GM23338 (cell line): ENCODE measurements at regions not wholly inside any gene's neighbourhood (a gene's known extent, or its start where the extent isn't known, plus 50 kb on each side); places are given as distances from the start of the nearest gene placed in this dataset.

Experiments used
- ATAC-seq: fragments of 200-7000 bp; cut with Tn5 transposase; 3 replicates; pipeline ENCODE4 v1.9.1; 2020
- DNase-seq: peaks from one replicate; pipeline ENCODE4 v3.0.0-alpha.2; 2015; ENCODE audit warnings: low spot score
- H2AFZ ChIP-seq: fragments of 200-600 bp; sonication (generic); 2 replicates; pipeline ENCODE4 v1.8.0; 2016; ENCODE audit warnings: antibody characterized with exemption, mild to moderate bottlenecking, moderate library complexity
- H3F3A ChIP-seq: fragments of 200-600 bp; sonication (generic); replicated peaks from 2 replicates; pipeline ENCODE4 v1.8.0; 2017; ENCODE audit warnings: antibody characterized with exemption, mixed run types, low read depth
- H3K27ac ChIP-seq: fragments of 200-600 bp; sonication (generic); 2 replicates; pipeline ENCODE4 v1.6.1; 2016; ENCODE audit warnings: low read depth
- H3K27me3 ChIP-seq: fragments of 200-600 bp; sonication (generic); 2 replicates; pipeline ENCODE4 v1.8.0; 2016; ENCODE audit warnings: mild to moderate bottlenecking, mixed run types, moderate library complexity; ENCODE audit not compliant: insufficient read depth
- H3K36me3 ChIP-seq: fragments of 200-600 bp; sonication (generic); 2 replicates; pipeline ENCODE4 v1.8.0; 2016; ENCODE audit warnings: mild to moderate bottlenecking; ENCODE audit not compliant: insufficient read depth
- H3K4me1 ChIP-seq: fragments of 200-600 bp; sonication (generic); 2 replicates; pipeline ENCODE4 v1.8.0; 2016; ENCODE audit warnings: mild to moderate bottlenecking, moderate library complexity; ENCODE audit not compliant: insufficient read depth
- H3K4me2 ChIP-seq: fragments of 200-600 bp; sonication (generic); 2 replicates; pipeline ENCODE4 v1.7.1; 2017; ENCODE audit warnings: mixed run types
- H3K4me3 ChIP-seq: fragments of 200-600 bp; sonication (generic); 2 replicates; pipeline ENCODE4 v1.6.1; 2016; ENCODE audit warnings: mixed run types
- H3K79me2 ChIP-seq: fragments of 200-600 bp; sonication (generic); replicated peaks from 2 replicates; pipeline ENCODE4 v1.8.0; 2017; ENCODE audit warnings: mild to moderate bottlenecking; ENCODE audit not compliant: insufficient read depth
- H3K9me2 ChIP-seq: fragments of 200-600 bp; sonication (generic); 2 replicates; pipeline ENCODE4 v1.8.0; 2017; ENCODE audit not compliant: insufficient read depth
- H4K20me1 ChIP-seq: fragments of 200-600 bp; sonication (generic); replicated peaks from 2 replicates; pipeline ENCODE4 v1.8.0; 2017; ENCODE audit warnings: mild to moderate bottlenecking; ENCODE audit not compliant: insufficient read depth
- H3K27ac Mint-ChIP-seq: 2 replicates; pipeline ENCODE4 v1.8.0; 2020; ENCODE audit warnings: inconsistent platforms, mild to moderate bottlenecking, moderate library complexity, mixed read lengths
- H3K27me3 Mint-ChIP-seq: 3 replicates; pipeline ENCODE4 v1.8.0; 2022; ENCODE audit warnings: low read depth, mild to moderate bottlenecking, moderate library complexity, mixed read lengths, inconsistent platforms; ENCODE audit not compliant: insufficient read depth, poor library complexity
- H3K36me3 Mint-ChIP-seq: 3 replicates; pipeline ENCODE4 v1.8.0; 2021; ENCODE audit warnings: low read depth, mild to moderate bottlenecking, inconsistent platforms, moderate library complexity, mixed read lengths
- H3K4me1 Mint-ChIP-seq: 3 replicates; pipeline ENCODE4 v1.8.0; 2020; ENCODE audit warnings: mild to moderate bottlenecking, inconsistent platforms, mixed read lengths
- H3K4me3 Mint-ChIP-seq: 3 replicates; pipeline ENCODE4 v1.8.0; 2021; ENCODE audit warnings: moderate library complexity, mild to moderate bottlenecking, inconsistent platforms, mixed read lengths
- H3K9me3 Mint-ChIP-seq: 3 replicates; pipeline ENCODE4 v1.8.0; 2020; ENCODE audit warnings: moderate library complexity, mild to moderate bottlenecking, inconsistent platforms, mixed read lengths
- CREB1 ChIP-seq: fragments of 250-450 bp; sonication (Bioruptor Pico); IDR thresholded peaks from 2 replicates; pipeline ENCODE4 v1.5.0; 2020; ENCODE audit warnings: low read depth, mild to moderate bottlenecking, moderate library complexity
- ETS1 ChIP-seq: IDR thresholded peaks from 2 replicates; pipeline ENCODE4 v1.6.1; 2016; ENCODE audit warnings: antibody characterized with exemption
- ZNF114 ChIP-seq: fragments of 250-450 bp; sonication (Bioruptor Pico); IDR thresholded peaks from 2 replicates; pipeline ENCODE4 v1.5.0; 2020; ENCODE audit warnings: mild to moderate bottlenecking, moderate library complexity
- ZNF331 ChIP-seq: fragments of 250-450 bp; sonication (Bioruptor Pico); IDR thresholded peaks from 2 replicates; pipeline ENCODE4 v1.5.0; 2020; ENCODE audit warnings: low read depth, mild to moderate bottlenecking, moderate library complexity
- TF ChIP-seq, protein P1 (sequence below): IDR thresholded peaks from one replicate; pipeline ENCODE4 v1.6.1; 2018; ENCODE audit warnings: antibody characterized with exemption; ENCODE audit not compliant: unreplicated experiment
- TF ChIP-seq, protein P2 (sequence below): fragments of 250-450 bp; sonication (Bioruptor Pico); IDR thresholded peaks from 2 replicates; pipeline ENCODE4 v1.5.0; 2020; ENCODE audit warnings: mild to moderate bottlenecking, moderate library complexity

DNA sequence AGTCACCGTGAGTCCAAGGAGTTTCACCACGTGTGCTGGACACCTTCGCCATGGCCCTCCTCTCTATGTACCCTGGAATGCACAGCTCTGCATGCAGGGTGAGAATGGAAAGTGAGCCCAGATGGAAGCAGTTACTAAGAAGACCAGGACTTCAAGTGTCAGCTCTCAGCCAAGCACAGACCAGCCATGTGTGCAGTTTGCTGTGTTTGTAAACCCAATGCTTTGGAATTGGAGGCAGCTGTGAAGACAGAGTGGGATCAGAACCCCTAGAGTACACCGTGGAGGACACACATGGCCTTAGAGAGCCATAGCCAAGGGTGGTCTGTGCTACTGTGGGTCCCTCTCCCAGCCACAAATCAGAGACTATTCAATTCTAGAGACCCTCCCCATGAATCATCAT lies 655.5 kb upstream of the ID2 start (continued):
- TF ChIP-seq ZNF331 (CRISPR knock-in tag): no peak

GRCh38 chr2:8027387-8027786 lies 654.5 kb upstream of the ID2 start:
- H3K4me1 Mint-ChIP-seq: no peaks in the 10 kb centered on the region
- H2AFZ ChIP-seq: no peak overlapping the region
- ATAC-seq (no peak), DNase-seq (no peak)
- H3K27ac Mint-ChIP-seq: no peak overlapping the region
- H4K20me1 ChIP-seq: no peaks in the 10 kb centered on the region
- H3K9me2 ChIP-seq: peaks cover under 1% of the 10 kb centered on the region; the same call in 1 of the 2 replicates
- no peak overlapping the region for H3K27ac ChIP-seq
- H3K4me2 ChIP-seq: no peak overlapping the region
- H3F3A ChIP-seq: no peaks in the 10 kb centered on the region
- TF ChIP-seq ETS1 (no peak), CREB1 (no peak), ZNF114 (CRISPR knock-in tag) (no peak)
- TF ChIP-seq, protein P1, sequence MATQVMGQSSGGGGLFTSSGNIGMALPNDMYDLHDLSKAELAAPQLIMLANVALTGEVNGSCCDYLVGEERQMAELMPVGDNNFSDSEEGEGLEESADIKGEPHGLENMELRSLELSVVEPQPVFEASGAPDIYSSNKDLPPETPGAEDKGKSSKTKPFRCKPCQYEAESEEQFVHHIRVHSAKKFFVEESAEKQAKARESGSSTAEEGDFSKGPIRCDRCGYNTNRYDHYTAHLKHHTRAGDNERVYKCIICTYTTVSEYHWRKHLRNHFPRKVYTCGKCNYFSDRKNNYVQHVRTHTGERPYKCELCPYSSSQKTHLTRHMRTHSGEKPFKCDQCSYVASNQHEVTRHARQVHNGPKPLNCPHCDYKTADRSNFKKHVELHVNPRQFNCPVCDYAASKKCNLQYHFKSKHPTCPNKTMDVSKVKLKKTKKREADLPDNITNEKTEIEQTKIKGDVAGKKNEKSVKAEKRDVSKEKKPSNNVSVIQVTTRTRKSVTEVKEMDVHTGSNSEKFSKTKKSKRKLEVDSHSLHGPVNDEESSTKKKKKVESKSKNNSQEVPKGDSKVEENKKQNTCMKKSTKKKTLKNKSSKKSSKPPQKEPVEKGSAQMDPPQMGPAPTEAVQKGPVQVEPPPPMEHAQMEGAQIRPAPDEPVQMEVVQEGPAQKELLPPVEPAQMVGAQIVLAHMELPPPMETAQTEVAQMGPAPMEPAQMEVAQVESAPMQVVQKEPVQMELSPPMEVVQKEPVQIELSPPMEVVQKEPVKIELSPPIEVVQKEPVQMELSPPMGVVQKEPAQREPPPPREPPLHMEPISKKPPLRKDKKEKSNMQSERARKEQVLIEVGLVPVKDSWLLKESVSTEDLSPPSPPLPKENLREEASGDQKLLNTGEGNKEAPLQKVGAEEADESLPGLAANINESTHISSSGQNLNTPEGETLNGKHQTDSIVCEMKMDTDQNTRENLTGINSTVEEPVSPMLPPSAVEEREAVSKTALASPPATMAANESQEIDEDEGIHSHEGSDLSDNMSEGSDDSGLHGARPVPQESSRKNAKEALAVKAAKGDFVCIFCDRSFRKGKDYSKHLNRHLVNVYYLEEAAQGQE: no peak
- TF ChIP-seq, protein P2, sequence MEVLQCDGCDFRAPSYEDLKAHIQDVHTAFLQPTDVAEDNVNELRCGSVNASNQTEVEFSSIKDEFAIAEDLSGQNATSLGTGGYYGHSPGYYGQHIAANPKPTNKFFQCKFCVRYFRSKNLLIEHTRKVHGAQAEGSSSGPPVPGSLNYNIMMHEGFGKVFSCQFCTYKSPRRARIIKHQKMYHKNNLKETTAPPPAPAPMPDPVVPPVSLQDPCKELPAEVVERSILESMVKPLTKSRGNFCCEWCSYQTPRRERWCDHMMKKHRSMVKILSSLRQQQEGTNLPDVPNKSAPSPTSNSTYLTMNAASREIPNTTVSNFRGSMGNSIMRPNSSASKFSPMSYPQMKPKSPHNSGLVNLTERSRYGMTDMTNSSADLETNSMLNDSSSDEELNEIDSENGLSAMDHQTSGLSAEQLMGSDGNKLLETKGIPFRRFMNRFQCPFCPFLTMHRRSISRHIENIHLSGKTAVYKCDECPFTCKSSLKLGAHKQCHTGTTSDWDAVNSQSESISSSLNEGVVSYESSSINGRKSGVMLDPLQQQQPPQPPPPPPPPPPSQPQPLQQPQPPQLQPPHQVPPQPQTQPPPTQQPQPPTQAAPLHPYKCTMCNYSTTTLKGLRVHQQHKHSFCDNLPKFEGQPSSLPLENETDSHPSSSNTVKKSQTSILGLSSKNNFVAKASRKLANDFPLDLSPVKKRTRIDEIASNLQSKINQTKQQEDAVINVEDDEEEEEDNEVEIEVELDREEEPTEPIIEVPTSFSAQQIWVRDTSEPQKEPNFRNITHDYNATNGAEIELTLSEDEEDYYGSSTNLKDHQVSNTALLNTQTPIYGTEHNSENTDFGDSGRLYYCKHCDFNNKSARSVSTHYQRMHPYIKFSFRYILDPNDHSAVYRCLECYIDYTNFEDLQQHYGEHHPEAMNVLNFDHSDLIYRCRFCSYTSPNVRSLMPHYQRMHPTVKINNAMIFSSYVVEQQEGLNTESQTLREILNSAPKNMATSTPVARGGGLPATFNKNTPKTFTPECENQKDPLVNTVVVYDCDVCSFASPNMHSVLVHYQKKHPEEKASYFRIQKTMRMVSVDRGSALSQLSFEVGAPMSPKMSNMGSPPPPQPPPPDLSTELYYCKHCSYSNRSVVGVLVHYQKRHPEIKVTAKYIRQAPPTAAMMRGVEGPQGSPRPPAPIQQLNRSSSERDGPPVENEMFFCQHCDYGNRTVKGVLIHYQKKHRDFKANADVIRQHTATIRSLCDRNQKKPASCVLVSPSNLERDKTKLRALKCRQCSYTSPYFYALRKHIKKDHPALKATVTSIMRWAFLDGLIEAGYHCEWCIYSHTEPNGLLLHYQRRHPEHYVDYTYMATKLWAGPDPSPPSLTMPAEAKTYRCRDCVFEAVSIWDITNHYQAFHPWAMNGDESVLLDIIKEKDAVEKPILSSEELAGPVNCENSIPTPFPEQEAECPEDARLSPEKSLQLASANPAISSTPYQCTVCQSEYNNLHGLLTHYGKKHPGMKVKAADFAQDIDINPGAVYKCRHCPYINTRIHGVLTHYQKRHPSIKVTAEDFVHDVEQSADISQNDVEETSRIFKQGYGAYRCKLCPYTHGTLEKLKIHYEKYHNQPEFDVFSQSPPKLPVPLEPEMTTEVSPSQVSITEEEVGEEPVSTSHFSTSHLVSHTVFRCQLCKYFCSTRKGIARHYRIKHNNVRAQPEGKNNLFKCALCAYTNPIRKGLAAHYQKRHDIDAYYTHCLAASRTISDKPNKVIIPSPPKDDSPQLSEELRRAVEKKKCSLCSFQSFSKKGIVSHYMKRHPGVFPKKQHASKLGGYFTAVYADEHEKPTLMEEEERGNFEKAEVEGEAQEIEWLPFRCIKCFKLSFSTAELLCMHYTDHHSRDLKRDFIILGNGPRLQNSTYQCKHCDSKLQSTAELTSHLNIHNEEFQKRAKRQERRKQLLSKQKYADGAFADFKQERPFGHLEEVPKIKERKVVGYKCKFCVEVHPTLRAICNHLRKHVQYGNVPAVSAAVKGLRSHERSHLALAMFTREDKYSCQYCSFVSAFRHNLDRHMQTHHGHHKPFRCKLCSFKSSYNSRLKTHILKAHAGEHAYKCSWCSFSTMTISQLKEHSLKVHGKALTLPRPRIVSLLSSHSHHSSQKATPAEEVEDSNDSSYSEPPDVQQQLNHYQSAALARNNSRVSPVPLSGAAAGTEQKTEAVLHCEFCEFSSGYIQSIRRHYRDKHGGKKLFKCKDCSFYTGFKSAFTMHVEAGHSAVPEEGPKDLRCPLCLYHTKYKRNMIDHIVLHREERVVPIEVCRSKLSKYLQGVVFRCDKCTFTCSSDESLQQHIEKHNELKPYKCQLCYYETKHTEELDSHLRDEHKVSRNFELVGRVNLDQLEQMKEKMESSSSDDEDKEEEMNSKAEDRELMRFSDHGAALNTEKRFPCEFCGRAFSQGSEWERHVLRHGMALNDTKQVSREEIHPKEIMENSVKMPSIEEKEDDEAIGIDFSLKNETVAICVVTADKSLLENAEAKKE: no peak
- H3K79me2 ChIP-seq: no peaks in the 10 kb centered on the region
- H3K36me3 ChIP-seq: no peaks in the 10 kb centered on the region
- peaks cover 11% of the 10 kb centered on the region for H3K9me3 Mint-ChIP-seq
- H3K4me1 ChIP-seq: no peaks in the 10 kb centered on the region
- no peak overlapping the region for H3K4me3 Mint-ChIP-seq
- H3K27me3 Mint-ChIP-seq: peaks cover 11% of the 10 kb centered on the region
- peaks cover 9% of the 10 kb centered on the region for H3K36me3 Mint-ChIP-seq
- H3K27me3 ChIP-seq: no peaks in the 10 kb centered on the region
- H3K4me3 ChIP-seq: no peak overlapping the region
